ENCODE measurements at regions not wholly inside any gene's neighbourhood (a gene's known extent, or its start where the extent isn't known, plus 50 kb on each side); places are given as distances from the start of the nearest gene placed in this dataset.

- DNase-seq, result no peak
- Histone ChIP-seq H3K27ac (ENCODE audit: low read depth, low read length) (no peak overlapping the region), H3K27me3 (ENCODE audit: insufficient read depth, low read length) (no peaks in the 10 kb centered on the region), H3K4me1 (ENCODE audit: insufficient read depth, low read length) (no peaks in the 10 kb centered on the region), H3K4me3 (ENCODE audit: low read length in 2 of 2) (no peak overlapping the region), H3K36me3 (ENCODE audit: insufficient read depth, low read length) (no peaks in the 10 kb centered on the region), H3K9me3 (ENCODE audit: control insufficient read depth in 1 of 2, low read length in 2 of 2) (no peaks in the 10 kb centered on the region)
- ChIA-PET POLR2A (ENCODE audit: partially characterized antibody) (no interaction called here), CTCF (ENCODE audit: partially characterized antibody) (interaction anchor here (0.7 kb wide), 1 partner anchor 334 kb away, joined by 3 read pairs; no protein-coding TSS in a partner anchor)
- H3K36me3 Mint-ChIP-seq, result no peaks in the 10 kb centered on the region
- no peaks in the 10 kb centered on the region for H3K4me1 Mint-ChIP-seq
- H3K27ac Mint-ChIP-seq, result no peak overlapping the region
- intact Hi-C loops (cut with micrococcal nuclease), result no loop called here
- peaks cover 0 to 9% (median 2%) of the 10 kb centered on the region in 8 donors for H3K9me3 Mint-ChIP-seq
- H3K27me3 Mint-ChIP-seq, result peaks cover 0 to 1% of the 10 kb centered on the region in 2 donors
- no peak overlapping the region for H3K4me3 Mint-ChIP-seq
These were observed 233.6 kb upstream of the FMN2 start for GRCh38 chr1:239858057-239858456.

- Histone ChIP-seq H3K27ac (ENCODE audit: low read depth, low read length) (no peak overlapping the region), H3K36me3 (ENCODE audit: insufficient read depth, low read length) (no peaks in the 10 kb centered on the region), H3K4me1 (ENCODE audit: insufficient read depth, low read length) (no peaks in the 10 kb centered on the region), H3K9me3 (ENCODE audit: control insufficient read depth in 1 of 2, low read length in 2 of 2) (no peaks in the 10 kb centered on the region), H3K27me3 (ENCODE audit: insufficient read depth, low read length) (no peaks in the 10 kb centered on the region), H3K4me3 (ENCODE audit: low read length in 2 of 2) (no peak overlapping the region)
- intact Hi-C loops (cut with micrococcal nuclease), result no loop called here
- Mint-ChIP-seq H3K4me1 (no peaks in the 10 kb centered on the region), H3K9me3 (peaks cover 0 to 9% (median 2%) of the 10 kb centered on the region in 8 donors), H3K27me3 (peaks cover 0 to 1% of the 10 kb centered on the region in 2 donors), H3K4me3 (no peak overlapping the region), H3K36me3 (no peaks in the 10 kb centered on the region), H3K27ac (no peak overlapping the region)
- no peak for DNase-seq
- ChIA-PET CTCF (ENCODE audit: partially characterized antibody) (interaction anchor here (0.7 kb wide), 1 partner anchor 335 kb away, joined by 3 read pairs; no protein-coding TSS in a partner anchor), POLR2A (ENCODE audit: partially characterized antibody) (no interaction called here)
These were observed 233.2 kb upstream of the FMN2 start for GRCh38 chr1:239858529-239858928.

GRCh38 chr1:239861985-239862384 lies 229.7 kb upstream of the FMN2 start:
- Histone ChIP-seq H3K27ac (ENCODE audit: low read depth, low read length) (no peak overlapping the region), H3K9me3 (ENCODE audit: control insufficient read depth in 1 of 2, low read length in 2 of 2) (no peaks in the 10 kb centered on the region), H3K4me3 (ENCODE audit: low read length in 2 of 2) (no peak overlapping the region), H3K4me1 (ENCODE audit: insufficient read depth, low read length) (no peaks in the 10 kb centered on the region), H3K36me3 (ENCODE audit: insufficient read depth, low read length) (no peaks in the 10 kb centered on the region), H3K27me3 (ENCODE audit: insufficient read depth, low read length) (no peaks in the 10 kb centered on the region)
- Mint-ChIP-seq H3K36me3 (no peaks in the 10 kb centered on the region), H3K27me3 (peaks cover 0 to 1% of the 10 kb centered on the region in 2 donors), H3K4me1 (no peaks in the 10 kb centered on the region), H3K9me3 (no peaks in the 10 kb centered on the region), H3K4me3 (no peak overlapping the region), H3K27ac (no peak overlapping the region)
- no peak for DNase-seq
- CTCF ChIA-PET (ENCODE audit: partially characterized antibody), result no interaction called here
- intact Hi-C loops (cut with micrococcal nuclease), result no loop called here
- POLR2A ChIA-PET (ENCODE audit: partially characterized antibody), result no interaction called here

- H3K27me3 Mint-ChIP-seq, result no peaks in the 10 kb centered on the region
- CTCF ChIA-PET (ENCODE audit: partially characterized antibody), result interaction anchor here (1.0 kb wide), 1 partner anchor 462 kb away, joined by 4 read pairs; no protein-coding TSS in a partner anchor
- no peak for DNase-seq
- no peaks in the 10 kb centered on the region for H3K4me1 Mint-ChIP-seq
- POLR2A ChIA-PET (ENCODE audit: partially characterized antibody), result no interaction called here
- Histone ChIP-seq H3K27me3 (ENCODE audit: insufficient read depth, low read length) (no peaks in the 10 kb centered on the region), H3K27ac (ENCODE audit: low read depth, low read length) (no peak overlapping the region), H3K36me3 (ENCODE audit: insufficient read depth, low read length) (no peaks in the 10 kb centered on the region), H3K4me1 (ENCODE audit: insufficient read depth, low read length) (no peaks in the 10 kb centered on the region), H3K4me3 (ENCODE audit: low read length in 2 of 2) (no peak overlapping the region), H3K9me3 (ENCODE audit: control insufficient read depth in 1 of 2, low read length in 2 of 2) (no peaks in the 10 kb centered on the region)
- no peaks in the 10 kb centered on the region for H3K9me3 Mint-ChIP-seq
- H3K36me3 Mint-ChIP-seq, result no peaks in the 10 kb centered on the region
- no peak overlapping the region for H3K27ac Mint-ChIP-seq
- no peak overlapping the region for H3K4me3 Mint-ChIP-seq
- intact Hi-C loops (cut with micrococcal nuclease), result no loop called here
These were observed 223.4 kb upstream of the FMN2 start for GRCh38 chr1:239868058-239868832.

- H3K27ac Mint-ChIP-seq, result no peak overlapping the region
- Histone ChIP-seq H3K27me3 (ENCODE audit: insufficient read depth, low read length) (no peaks in the 10 kb centered on the region), H3K9me3 (ENCODE audit: control insufficient read depth in 1 of 2, low read length in 2 of 2) (no peaks in the 10 kb centered on the region), H3K4me1 (ENCODE audit: insufficient read depth, low read length) (no peaks in the 10 kb centered on the region), H3K27ac (ENCODE audit: low read depth, low read length) (no peak overlapping the region), H3K4me3 (ENCODE audit: low read length in 2 of 2) (no peak overlapping the region), H3K36me3 (ENCODE audit: insufficient read depth, low read length) (no peaks in the 10 kb centered on the region)
- POLR2A ChIA-PET (ENCODE audit: partially characterized antibody), result interaction anchor here (0.6 kb wide), 1 partner anchor 27 kb away, joined by 3 read pairs; no protein-coding TSS in a partner anchor
- H3K4me1 Mint-ChIP-seq, result no peaks in the 10 kb centered on the region
- intact Hi-C loops (cut with micrococcal nuclease), result no loop called here
- CTCF ChIA-PET (ENCODE audit: partially characterized antibody), result no interaction called here
- H3K9me3 Mint-ChIP-seq, result peaks cover 0 to 2% (median 0%) of the 10 kb centered on the region in 8 donors
- DNase-seq, result no peak
- no peak overlapping the region for H3K4me3 Mint-ChIP-seq
- H3K27me3 Mint-ChIP-seq, result peaks cover 0 to 2% of the 10 kb centered on the region in 2 donors
- no peaks in the 10 kb centered on the region for H3K36me3 Mint-ChIP-seq
These were observed 221.5 kb upstream of the FMN2 start for GRCh38 chr1:239870194-239870593.

GRCh38 chr1:239872626-239873025 lies 219.1 kb upstream of the FMN2 start:
- no peaks in the 10 kb centered on the region for H3K9me3 ChIP-seq (ENCODE audit: control insufficient read depth in 1 of 2, low read length in 2 of 2)
- H3K4me3 ChIP-seq (ENCODE audit: low read length in 2 of 2), result no peak overlapping the region
- no peaks in the 10 kb centered on the region for H3K36me3 Mint-ChIP-seq
- H3K27ac ChIP-seq (ENCODE audit: low read depth, low read length), result no peak overlapping the region
- intact Hi-C loops (cut with micrococcal nuclease), result no loop called here
- no peak overlapping the region for H3K27ac Mint-ChIP-seq
- no peaks in the 10 kb centered on the region for H3K27me3 ChIP-seq (ENCODE audit: insufficient read depth, low read length)
- no peaks in the 10 kb centered on the region for H3K36me3 ChIP-seq (ENCODE audit: insufficient read depth, low read length)
- peaks cover 0 to 2% of the 10 kb centered on the region in 2 donors for H3K27me3 Mint-ChIP-seq
- no peak overlapping the region for H3K4me3 Mint-ChIP-seq
- no peaks in the 10 kb centered on the region for H3K4me1 Mint-ChIP-seq
- POLR2A ChIA-PET (ENCODE audit: partially characterized antibody), result no interaction called here
- CTCF ChIA-PET (ENCODE audit: partially characterized antibody), result no interaction called here
- H3K9me3 Mint-ChIP-seq, result peaks cover 0 to 2% (median 0%) of the 10 kb centered on the region in 8 donors
- H3K4me1 ChIP-seq (ENCODE audit: insufficient read depth, low read length), result no peaks in the 10 kb centered on the region
- DNase-seq, result no peak

- Mint-ChIP-seq H3K9me3 (peaks cover 0 to 2% (median 0%) of the 10 kb centered on the region in 8 donors), H3K27me3 (peaks cover 0 to 2% of the 10 kb centered on the region in 2 donors), H3K36me3 (no peaks in the 10 kb centered on the region), H3K4me1 (no peaks in the 10 kb centered on the region), H3K27ac (no peak overlapping the region), H3K4me3 (no peak overlapping the region)
- H3K4me3 ChIP-seq (ENCODE audit: low read length in 2 of 2), result no peak overlapping the region
- H3K27ac ChIP-seq (ENCODE audit: low read depth, low read length), result no peak overlapping the region
- CTCF ChIA-PET (ENCODE audit: partially characterized antibody), result interaction anchor here (1.0 kb wide), 1 partner anchor 22 kb away, joined by 3 read pairs; no protein-coding TSS in a partner anchor
- no peaks in the 10 kb centered on the region for H3K4me1 ChIP-seq (ENCODE audit: insufficient read depth, low read length)
- no peaks in the 10 kb centered on the region for H3K36me3 ChIP-seq (ENCODE audit: insufficient read depth, low read length)
- no peak for DNase-seq
- no peaks in the 10 kb centered on the region for H3K9me3 ChIP-seq (ENCODE audit: control insufficient read depth in 1 of 2, low read length in 2 of 2)
- no peaks in the 10 kb centered on the region for H3K27me3 ChIP-seq (ENCODE audit: insufficient read depth, low read length)
- intact Hi-C loops (cut with micrococcal nuclease), result no loop called here
- POLR2A ChIA-PET (ENCODE audit: partially characterized antibody), result no interaction called here
These were observed 216.9 kb upstream of the FMN2 start for GRCh38 chr1:239874831-239875230.

All from CD4-positive, alpha-beta memory T cell (primary cell).